ENCODE measurements at regions not wholly inside any gene's neighbourhood (a gene's known extent, or its start where the extent isn't known, plus 50 kb on each side); places are given as distances from the start of the nearest gene placed in this dataset.
A peak's percentile ranks its signal among the peaks of the same experiment; 100 is the strongest.

- peak; percentile 50 to 80 for DNase-seq (ENCODE audit: low read depth in 2 of 2)
- TF ChIP-seq, protein P1, sequence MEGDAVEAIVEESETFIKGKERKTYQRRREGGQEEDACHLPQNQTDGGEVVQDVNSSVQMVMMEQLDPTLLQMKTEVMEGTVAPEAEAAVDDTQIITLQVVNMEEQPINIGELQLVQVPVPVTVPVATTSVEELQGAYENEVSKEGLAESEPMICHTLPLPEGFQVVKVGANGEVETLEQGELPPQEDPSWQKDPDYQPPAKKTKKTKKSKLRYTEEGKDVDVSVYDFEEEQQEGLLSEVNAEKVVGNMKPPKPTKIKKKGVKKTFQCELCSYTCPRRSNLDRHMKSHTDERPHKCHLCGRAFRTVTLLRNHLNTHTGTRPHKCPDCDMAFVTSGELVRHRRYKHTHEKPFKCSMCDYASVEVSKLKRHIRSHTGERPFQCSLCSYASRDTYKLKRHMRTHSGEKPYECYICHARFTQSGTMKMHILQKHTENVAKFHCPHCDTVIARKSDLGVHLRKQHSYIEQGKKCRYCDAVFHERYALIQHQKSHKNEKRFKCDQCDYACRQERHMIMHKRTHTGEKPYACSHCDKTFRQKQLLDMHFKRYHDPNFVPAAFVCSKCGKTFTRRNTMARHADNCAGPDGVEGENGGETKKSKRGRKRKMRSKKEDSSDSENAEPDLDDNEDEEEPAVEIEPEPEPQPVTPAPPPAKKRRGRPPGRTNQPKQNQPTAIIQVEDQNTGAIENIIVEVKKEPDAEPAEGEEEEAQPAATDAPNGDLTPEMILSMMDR (IDR thresholded peaks at IDR 0.05; ENCODE audit: low read depth, low read length): no peak
- no peak overlapping the region for H3K4me3 ChIP-seq (replicated peaks in 1 of 2; ENCODE audit: low read depth in 2 of 2, low read length in 2 of 2)
Observed at GRCh38 chr9:109908459-109909390, 128.7 kb downstream of the PALM2AKAP2 start.

DNA sequence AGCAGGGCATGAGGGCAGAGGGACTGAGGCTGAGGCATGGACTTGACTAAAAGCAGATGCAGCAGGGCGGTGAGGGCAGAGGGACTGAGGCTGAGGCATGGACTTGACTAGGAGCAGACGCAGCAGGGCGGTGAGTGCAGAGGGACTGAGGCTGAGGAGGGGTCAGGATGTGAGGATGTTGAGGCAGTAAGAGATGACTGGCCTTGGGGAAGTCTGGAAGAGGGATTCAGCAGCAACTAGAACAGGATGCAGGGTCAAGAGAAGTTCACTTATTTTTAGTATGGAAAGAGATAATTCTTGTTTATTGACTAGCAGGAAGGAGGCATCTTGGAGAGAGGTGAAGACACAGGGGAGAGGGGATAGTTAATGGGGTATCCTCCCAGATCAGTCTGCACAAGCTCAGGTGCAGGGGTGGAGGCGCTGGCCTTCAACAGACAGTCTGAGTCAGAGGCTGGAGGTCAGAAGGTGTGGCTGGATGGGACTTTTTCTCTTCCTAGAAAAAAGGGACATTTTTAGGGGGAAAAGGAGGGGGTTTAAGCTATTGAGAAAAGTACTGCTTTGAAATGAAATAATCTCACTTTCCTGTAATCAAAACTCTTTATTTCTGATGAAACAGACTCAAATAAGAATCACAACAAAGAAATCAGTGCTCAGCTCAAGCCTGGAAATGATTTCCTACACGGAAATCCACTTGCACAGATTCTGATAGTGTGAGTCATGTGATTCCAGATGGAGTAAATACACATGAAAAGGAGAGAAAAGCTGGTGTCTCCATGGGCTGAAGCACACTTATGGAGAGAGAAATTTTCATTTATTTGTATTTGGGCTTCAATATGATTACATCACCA, 130.9 kb downstream of the PALM2AKAP2 start:
- DNase-seq (ENCODE audit: low read depth in 2 of 2): peak; percentile 65 to 69
- TF ChIP-seq, protein P1 (IDR thresholded peaks at IDR 0.05; ENCODE audit: low read depth, low read length): no peak
- no peak overlapping the region for H3K4me3 ChIP-seq (replicated peaks in 1 of 2; ENCODE audit: low read depth in 2 of 2, low read length in 2 of 2)

DNA sequence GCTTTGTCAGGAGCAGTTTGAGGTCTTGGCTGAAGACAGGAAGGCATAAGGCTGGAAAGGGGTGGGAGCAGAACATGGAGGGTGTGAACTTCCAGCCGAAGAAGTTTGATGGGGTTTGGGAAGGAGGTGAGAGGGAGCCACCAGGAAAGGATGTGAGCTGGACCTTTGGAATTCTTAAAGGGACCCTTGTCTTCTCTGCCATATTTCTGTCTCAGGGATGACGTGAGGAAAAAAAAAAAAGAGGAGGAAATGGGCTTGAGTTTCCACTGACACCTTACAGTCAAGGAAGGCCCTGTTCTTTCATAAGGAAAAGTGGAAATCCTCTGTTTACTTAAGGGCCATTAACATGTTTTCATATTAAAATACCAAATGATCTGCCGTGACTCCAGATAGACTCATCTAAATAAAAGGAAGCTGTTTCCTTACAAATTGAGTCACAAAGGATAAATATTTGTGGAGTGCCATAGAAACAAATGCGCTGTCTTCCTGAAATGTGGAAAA, 132.1 kb downstream of the PALM2AKAP2 start:
- TF ChIP-seq, protein P1 (IDR thresholded peaks at IDR 0.05; ENCODE audit: low read depth, low read length): no peak
- DNase-seq (ENCODE audit: low read depth in 2 of 2): peak; percentile 57 to 77
- H3K4me3 ChIP-seq (replicated peaks in 1 of 2; ENCODE audit: low read depth in 2 of 2, low read length in 2 of 2): no peak overlapping the region

DNA sequence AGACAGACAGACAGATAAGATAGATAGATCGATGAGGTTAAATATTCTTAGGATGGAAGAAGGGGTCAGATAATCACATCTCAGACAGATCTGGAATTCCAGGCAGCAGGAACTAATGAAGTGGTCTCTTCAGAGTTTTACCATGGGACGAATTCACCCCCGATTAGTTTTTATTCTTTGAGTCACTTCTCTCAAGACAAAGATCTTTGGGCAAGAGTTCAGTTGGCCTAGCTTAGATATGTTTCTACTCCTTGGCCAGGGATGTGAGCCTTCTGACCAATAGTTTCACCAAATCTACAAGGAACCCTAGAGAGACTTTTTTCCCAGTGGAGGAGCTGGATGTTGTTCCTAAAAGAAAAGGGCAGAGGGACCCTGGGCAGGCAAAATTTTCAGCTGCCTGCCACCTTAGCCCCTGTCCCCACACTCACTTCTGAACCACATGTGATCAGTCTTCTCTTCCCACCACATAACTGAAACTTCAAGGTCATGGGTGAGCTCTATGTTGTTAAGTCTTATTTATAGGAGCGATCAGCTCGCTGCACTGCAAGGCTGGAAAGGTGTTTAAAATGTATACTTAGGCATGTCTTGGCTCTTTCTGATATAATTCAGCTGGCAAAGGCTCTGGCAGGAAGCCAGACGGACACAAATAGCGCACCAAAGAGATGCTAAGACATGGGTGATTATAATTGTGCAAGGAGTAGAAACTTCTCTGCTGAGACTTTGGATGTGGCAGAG, 132.9 kb downstream of the PALM2AKAP2 start:
- no peak overlapping the region for H3K4me3 ChIP-seq (replicated peaks in 1 of 2; ENCODE audit: low read depth in 2 of 2, low read length in 2 of 2)
- DNase-seq (ENCODE audit: low read depth in 2 of 2): peak in 1 of 2 donors; percentile 46
- TF ChIP-seq, protein P1 (IDR thresholded peaks at IDR 0.05; ENCODE audit: low read depth, low read length): no peak

DNA sequence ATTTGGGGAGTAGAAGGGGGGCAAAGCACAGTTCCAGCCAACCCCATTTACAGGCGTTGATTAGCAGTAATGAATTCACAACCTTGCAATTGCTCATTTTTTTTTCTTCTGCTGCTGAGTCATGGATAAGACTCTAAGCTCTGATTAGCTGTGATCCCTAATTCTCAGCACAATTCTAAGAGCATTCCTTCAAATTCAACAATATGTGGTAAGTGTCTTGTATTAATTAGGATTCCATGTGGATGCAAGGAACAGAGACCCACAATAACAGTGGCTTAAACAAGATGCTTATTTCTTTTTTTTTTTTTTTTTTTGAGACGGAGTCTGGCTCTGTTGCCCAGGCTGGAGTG, 133.4 kb downstream of the PALM2AKAP2 start:
- TF ChIP-seq, protein P1 (IDR thresholded peaks at IDR 0.05; ENCODE audit: low read depth, low read length): no peak
- H3K4me3 ChIP-seq (replicated peaks in 1 of 2; ENCODE audit: low read depth in 2 of 2, low read length in 2 of 2): no peak overlapping the region
- peak in 1 of 2 donors; percentile 39 for DNase-seq (ENCODE audit: low read depth in 2 of 2)
